ENCODE measurements at regions not wholly inside any gene's neighbourhood (a gene's known extent, or its start where the extent isn't known, plus 50 kb on each side); places are given as distances from the start of the nearest gene placed in this dataset.

DNA sequence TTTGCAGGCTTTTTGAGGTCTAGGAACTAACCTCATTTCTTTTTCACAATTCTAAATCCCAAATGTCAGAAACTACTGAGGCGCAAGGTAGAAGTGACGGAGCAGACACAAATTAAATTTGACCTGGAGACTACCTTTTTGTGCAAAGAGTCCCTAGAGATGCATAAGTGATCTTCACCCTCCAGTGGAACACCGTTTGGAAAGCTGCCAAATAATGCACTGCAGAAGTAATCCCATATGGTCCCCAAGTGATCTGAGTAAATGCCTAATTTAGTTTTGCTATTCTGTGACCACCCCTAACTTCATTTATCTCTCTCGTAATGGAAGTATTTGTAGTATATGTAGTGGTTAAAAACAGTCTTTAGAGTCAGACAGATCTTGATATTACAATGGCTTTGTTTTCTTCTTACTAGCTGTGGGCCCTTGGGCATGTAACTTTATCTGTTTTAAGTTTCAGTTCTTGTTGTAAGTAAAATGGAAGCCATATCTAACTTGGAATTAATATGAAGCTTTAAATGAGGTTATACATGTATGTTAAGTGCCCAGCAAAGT, 70.4 kb upstream of the IPO9 start:
- no peak for TF ChIP-seq NRF1 (IDR thresholded peaks at IDR 0.05; ENCODE audit: low read depth, low read length)
- TF ChIP-seq, protein P1, sequence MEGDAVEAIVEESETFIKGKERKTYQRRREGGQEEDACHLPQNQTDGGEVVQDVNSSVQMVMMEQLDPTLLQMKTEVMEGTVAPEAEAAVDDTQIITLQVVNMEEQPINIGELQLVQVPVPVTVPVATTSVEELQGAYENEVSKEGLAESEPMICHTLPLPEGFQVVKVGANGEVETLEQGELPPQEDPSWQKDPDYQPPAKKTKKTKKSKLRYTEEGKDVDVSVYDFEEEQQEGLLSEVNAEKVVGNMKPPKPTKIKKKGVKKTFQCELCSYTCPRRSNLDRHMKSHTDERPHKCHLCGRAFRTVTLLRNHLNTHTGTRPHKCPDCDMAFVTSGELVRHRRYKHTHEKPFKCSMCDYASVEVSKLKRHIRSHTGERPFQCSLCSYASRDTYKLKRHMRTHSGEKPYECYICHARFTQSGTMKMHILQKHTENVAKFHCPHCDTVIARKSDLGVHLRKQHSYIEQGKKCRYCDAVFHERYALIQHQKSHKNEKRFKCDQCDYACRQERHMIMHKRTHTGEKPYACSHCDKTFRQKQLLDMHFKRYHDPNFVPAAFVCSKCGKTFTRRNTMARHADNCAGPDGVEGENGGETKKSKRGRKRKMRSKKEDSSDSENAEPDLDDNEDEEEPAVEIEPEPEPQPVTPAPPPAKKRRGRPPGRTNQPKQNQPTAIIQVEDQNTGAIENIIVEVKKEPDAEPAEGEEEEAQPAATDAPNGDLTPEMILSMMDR (IDR thresholded peaks at IDR 0.05): no peak
- TF ChIP-seq CHD2 (IDR thresholded peaks at IDR 0.05; ENCODE audit: low read length, partially characterized antibody): no peak
- no peak for TF ChIP-seq FOXM1 (IDR thresholded peaks at IDR 0.05; ENCODE audit: low read depth)
- TF ChIP-seq FOXJ3 (CRISPR knock-in tag; IDR thresholded peaks at IDR 0.05): no peak
- TF ChIP-seq YY1 (IDR thresholded peaks at IDR 0.05; ENCODE audit: low read depth): no peak
- TF ChIP-seq, protein P2, sequence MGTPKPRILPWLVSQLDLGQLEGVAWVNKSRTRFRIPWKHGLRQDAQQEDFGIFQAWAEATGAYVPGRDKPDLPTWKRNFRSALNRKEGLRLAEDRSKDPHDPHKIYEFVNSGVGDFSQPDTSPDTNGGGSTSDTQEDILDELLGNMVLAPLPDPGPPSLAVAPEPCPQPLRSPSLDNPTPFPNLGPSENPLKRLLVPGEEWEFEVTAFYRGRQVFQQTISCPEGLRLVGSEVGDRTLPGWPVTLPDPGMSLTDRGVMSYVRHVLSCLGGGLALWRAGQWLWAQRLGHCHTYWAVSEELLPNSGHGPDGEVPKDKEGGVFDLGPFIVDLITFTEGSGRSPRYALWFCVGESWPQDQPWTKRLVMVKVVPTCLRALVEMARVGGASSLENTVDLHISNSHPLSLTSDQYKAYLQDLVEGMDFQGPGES (IDR thresholded peaks at IDR 0.05; ENCODE audit: low read depth, low read length): no peak
- no peak for TF ChIP-seq SIN3A (IDR thresholded peaks at IDR 0.05; ENCODE audit: borderline replicate concordance, low read depth, low read length)
- no peak for TF ChIP-seq RAD21 (IDR thresholded peaks at IDR 0.05; ENCODE audit: low read length)
- TF ChIP-seq RFX5 (IDR thresholded peaks at IDR 0.05; ENCODE audit: low read length): no peak
- TF ChIP-seq TEAD4 (IDR thresholded peaks at IDR 0.05; ENCODE audit: borderline replicate concordance, insufficient read depth): no peak
- TF ChIP-seq EZH2phosphoT487 (IDR thresholded peaks at IDR 0.05; ENCODE audit: borderline replicate concordance, low read depth): no peak
- TF ChIP-seq, protein P3, sequence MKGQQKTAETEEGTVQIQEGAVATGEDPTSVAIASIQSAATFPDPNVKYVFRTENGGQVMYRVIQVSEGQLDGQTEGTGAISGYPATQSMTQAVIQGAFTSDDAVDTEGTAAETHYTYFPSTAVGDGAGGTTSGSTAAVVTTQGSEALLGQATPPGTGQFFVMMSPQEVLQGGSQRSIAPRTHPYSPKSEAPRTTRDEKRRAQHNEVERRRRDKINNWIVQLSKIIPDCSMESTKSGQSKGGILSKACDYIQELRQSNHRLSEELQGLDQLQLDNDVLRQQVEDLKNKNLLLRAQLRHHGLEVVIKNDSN (IDR thresholded peaks at IDR 0.05; ENCODE audit: borderline replicate concordance, low read depth): no peak
